ENCODE measurements at regions not wholly inside any gene's neighbourhood (a gene's known extent, or its start where the extent isn't known, plus 50 kb on each side); places are given as distances from the start of the nearest gene placed in this dataset.

DNA sequence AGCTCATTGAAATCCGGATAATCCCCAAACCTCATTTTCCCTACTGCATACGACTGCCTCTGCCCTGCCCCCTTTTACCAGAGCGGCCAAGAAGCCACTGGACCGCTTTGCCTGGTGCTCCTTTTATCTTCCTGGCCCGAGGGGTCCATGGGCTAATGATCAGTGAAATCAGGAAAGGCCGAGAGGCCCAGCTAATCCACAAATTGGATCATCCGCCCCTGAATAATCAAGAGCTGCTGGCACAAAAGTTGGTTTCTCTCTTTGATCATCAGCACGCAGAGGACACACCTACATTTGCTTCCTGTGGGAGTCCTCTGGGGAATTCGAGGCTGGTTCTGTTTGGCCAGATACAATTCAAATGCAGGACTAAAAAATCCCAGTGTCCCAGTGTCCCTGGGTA is 144.5 kb downstream of the INSIG2 start:
- H3K27ac ChIP-seq (ENCODE audit: low read depth, low read length): no peak overlapping the region

GRCh38 chr2:118232391-118232790 is 144.1 kb downstream of the INSIG2 start:
- Histone ChIP-seq H3K9me3 (ENCODE audit: control insufficient read depth in 1 of 2, low read length in 2 of 2) (no peaks in the 10 kb centered on the region), H3K4me3 (ENCODE audit: low read depth in 1 of 2, low read length in 2 of 2) (no peak overlapping the region), H3K27me3 (ENCODE audit: control insufficient read depth in 1 of 2, insufficient read depth in 2 of 2, low read length in 2 of 2) (peaks cover 5 to 18% of the 10 kb centered on the region in 2 donors), H3K4me1 (ENCODE audit: control insufficient read depth in 1 of 2, insufficient read depth in 2 of 2, low read length in 2 of 2) (no peaks in the 10 kb centered on the region), H3K27ac (ENCODE audit: low read depth, low read length) (no peak overlapping the region), H3K9ac (ENCODE audit: low read depth in 1 of 2, low read length in 2 of 2) (no peak overlapping the region), H3K36me3 (ENCODE audit: control insufficient read depth in 1 of 2, insufficient read depth in 2 of 2, low read length in 2 of 2) (no peaks in the 10 kb centered on the region)

More for the DNA sequence above, 144.5 kb downstream of the INSIG2 start:
- H3K27me3 ChIP-seq (ENCODE audit: control insufficient read depth in 1 of 2, insufficient read depth in 2 of 2, low read length in 2 of 2): peaks cover 7 to 18% of the 10 kb centered on the region in 2 donors
- no peaks in the 10 kb centered on the region for H3K4me1 ChIP-seq (ENCODE audit: control insufficient read depth in 1 of 2, insufficient read depth in 2 of 2, low read length in 2 of 2)
- no peaks in the 10 kb centered on the region for H3K9me3 ChIP-seq (ENCODE audit: control insufficient read depth in 1 of 2, low read length in 2 of 2)
- no peak overlapping the region for H3K9ac ChIP-seq (ENCODE audit: low read depth in 1 of 2, low read length in 2 of 2)
- H3K36me3 ChIP-seq (ENCODE audit: control insufficient read depth in 1 of 2, insufficient read depth in 2 of 2, low read length in 2 of 2): no peaks in the 10 kb centered on the region
- no peak overlapping the region for H3K4me3 ChIP-seq (ENCODE audit: low read depth in 1 of 2, low read length in 2 of 2)

DNA sequence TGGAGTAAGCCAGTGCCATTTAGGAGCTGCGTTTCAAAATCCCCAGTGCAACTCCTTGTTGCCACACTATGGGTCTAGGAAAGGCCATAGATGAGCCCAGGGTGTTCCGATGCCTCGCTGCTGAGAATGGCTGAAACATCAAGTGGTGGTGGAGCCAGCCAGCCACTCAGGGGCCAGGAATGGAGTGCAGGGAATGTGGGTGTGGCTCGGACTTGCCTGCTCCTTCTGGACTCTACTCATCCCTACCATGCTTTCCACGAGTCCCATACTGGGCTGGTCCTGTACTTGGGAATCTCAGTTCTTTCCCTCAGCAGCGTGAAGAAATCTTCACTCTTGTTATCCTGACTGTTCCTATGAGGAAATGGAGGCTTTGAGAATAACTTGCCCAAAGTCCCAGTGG is 143.5 kb downstream of the INSIG2 start:
- Histone ChIP-seq H3K27ac (ENCODE audit: low read depth, low read length) (no peak overlapping the region), H3K9me3 (ENCODE audit: control insufficient read depth in 1 of 2, low read length in 2 of 2) (no peaks in the 10 kb centered on the region), H3K36me3 (ENCODE audit: control insufficient read depth in 1 of 2, insufficient read depth in 2 of 2, low read length in 2 of 2) (no peaks in the 10 kb centered on the region), H3K9ac (ENCODE audit: low read depth in 1 of 2, low read length in 2 of 2) (no peak overlapping the region), H3K4me1 (ENCODE audit: control insufficient read depth in 1 of 2, insufficient read depth in 2 of 2, low read length in 2 of 2) (no peaks in the 10 kb centered on the region), H3K27me3 (ENCODE audit: control insufficient read depth in 1 of 2, insufficient read depth in 2 of 2, low read length in 2 of 2) (peaks cover 2 to 15% of the 10 kb centered on the region in 2 donors), H3K4me3 (ENCODE audit: low read depth in 1 of 2, low read length in 2 of 2) (no peak overlapping the region)

DNA sequence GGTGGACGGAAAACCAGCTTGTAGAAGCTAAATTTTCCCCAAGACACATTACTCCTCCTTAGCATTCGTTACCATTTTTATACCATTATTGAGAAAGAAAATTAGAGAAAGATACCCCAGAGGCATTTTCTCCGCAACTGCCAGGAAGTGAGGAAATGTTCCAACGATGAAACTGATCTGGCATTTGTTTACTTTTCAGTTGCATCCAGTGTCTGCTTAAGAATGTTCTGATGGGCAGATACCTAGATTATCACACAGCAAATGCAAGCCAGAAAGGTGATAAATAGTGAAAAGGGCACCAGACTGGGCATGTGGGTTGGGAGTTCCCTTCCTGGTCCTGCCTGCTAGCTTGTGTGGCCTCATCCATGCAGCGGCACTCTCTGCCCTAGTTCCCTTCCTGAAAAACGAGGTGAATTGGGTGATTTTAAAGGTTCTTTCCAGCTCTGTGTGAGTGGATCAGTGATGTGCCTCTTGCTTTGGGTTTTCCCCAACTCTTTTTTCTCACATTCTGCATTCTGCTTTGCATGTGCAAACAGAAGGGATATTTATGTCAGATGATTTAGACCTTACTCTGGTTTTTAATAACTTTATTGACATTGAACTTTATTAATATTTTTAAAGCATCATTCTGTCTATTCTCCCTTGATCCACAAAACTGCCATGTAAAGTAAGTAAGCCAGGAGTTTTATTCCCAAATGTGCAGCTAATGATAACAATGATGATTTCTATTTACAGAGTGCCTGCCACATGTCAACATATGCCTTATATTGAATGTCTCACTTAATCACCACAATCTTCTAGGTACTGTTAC is 139.6 kb downstream of the INSIG2 start:
- Histone ChIP-seq H3K4me1 (ENCODE audit: control insufficient read depth in 1 of 2, insufficient read depth in 2 of 2, low read length in 2 of 2) (peaks cover 6 to 8% of the 10 kb centered on the region in 2 donors), H3K4me3 (ENCODE audit: low read depth in 1 of 2, low read length in 2 of 2) (no peak overlapping the region), H3K9ac (ENCODE audit: low read depth in 1 of 2, low read length in 2 of 2) (no peak overlapping the region), H3K27me3 (ENCODE audit: control insufficient read depth in 1 of 2, insufficient read depth in 2 of 2, low read length in 2 of 2) (peaks cover 33 to 46% of the 10 kb centered on the region in 2 donors), H3K9me3 (ENCODE audit: control insufficient read depth in 1 of 2, low read length in 2 of 2) (no peaks in the 10 kb centered on the region), H3K36me3 (ENCODE audit: control insufficient read depth in 1 of 2, insufficient read depth in 2 of 2, low read length in 2 of 2) (no peaks in the 10 kb centered on the region), H3K27ac (ENCODE audit: low read depth, low read length) (no peak overlapping the region)

GRCh38 chr2:118225666-118226065 is 137.4 kb downstream of the INSIG2 start:
- H3K9me3 ChIP-seq (ENCODE audit: control insufficient read depth in 1 of 2, low read length in 2 of 2): no peaks in the 10 kb centered on the region
- H3K4me1 ChIP-seq (ENCODE audit: control insufficient read depth in 1 of 2, insufficient read depth in 2 of 2, low read length in 2 of 2): peaks cover 6 to 8% of the 10 kb centered on the region in 2 donors
- H3K27ac ChIP-seq (ENCODE audit: low read depth, low read length): no peak overlapping the region
- no peaks in the 10 kb centered on the region for H3K36me3 ChIP-seq (ENCODE audit: control insufficient read depth in 1 of 2, insufficient read depth in 2 of 2, low read length in 2 of 2)
- H3K4me3 ChIP-seq (ENCODE audit: low read depth in 1 of 2, low read length in 2 of 2): no peak overlapping the region
- no peak overlapping the region for H3K9ac ChIP-seq (ENCODE audit: low read depth in 1 of 2, low read length in 2 of 2)
- peaks cover 53 to 60% of the 10 kb centered on the region in 2 donors for H3K27me3 ChIP-seq (ENCODE audit: control insufficient read depth in 1 of 2, insufficient read depth in 2 of 2, low read length in 2 of 2)

GRCh38 chr2:118224895-118225311 is 136.6 kb downstream of the INSIG2 start:
- Histone ChIP-seq H3K36me3 (ENCODE audit: control insufficient read depth in 1 of 2, insufficient read depth in 2 of 2, low read length in 2 of 2) (no peaks in the 10 kb centered on the region), H3K4me1 (ENCODE audit: control insufficient read depth in 1 of 2, insufficient read depth in 2 of 2, low read length in 2 of 2) (peaks cover 6 to 8% of the 10 kb centered on the region in 2 donors), H3K9ac (ENCODE audit: low read depth in 1 of 2, low read length in 2 of 2) (no peak overlapping the region), H3K27ac (ENCODE audit: low read depth, low read length) (no peak overlapping the region), H3K9me3 (ENCODE audit: control insufficient read depth in 1 of 2, low read length in 2 of 2) (no peaks in the 10 kb centered on the region), H3K4me3 (ENCODE audit: low read depth in 1 of 2, low read length in 2 of 2) (peak overlapping the region in 1 of 2 donors; percentile 69), H3K27me3 (ENCODE audit: control insufficient read depth in 1 of 2, insufficient read depth in 2 of 2, low read length in 2 of 2) (peaks cover 58 to 63% of the 10 kb centered on the region in 2 donors)

GRCh38 chr2:118223992-118224894 is 136.0 kb downstream of the INSIG2 start:
- Histone ChIP-seq H3K36me3 (ENCODE audit: control insufficient read depth in 1 of 2, insufficient read depth in 2 of 2, low read length in 2 of 2) (no peaks in the 10 kb centered on the region), H3K27me3 (ENCODE audit: control insufficient read depth in 1 of 2, insufficient read depth in 2 of 2, low read length in 2 of 2) (peaks cover 58 to 68% of the 10 kb centered on the region in 2 donors), H3K27ac (ENCODE audit: low read depth, low read length) (no peak overlapping the region), H3K4me3 (ENCODE audit: low read depth in 1 of 2, low read length in 2 of 2) (peak overlapping the region; percentile 69 to 70), H3K4me1 (ENCODE audit: control insufficient read depth in 1 of 2, insufficient read depth in 2 of 2, low read length in 2 of 2) (peaks cover 6 to 8% of the 10 kb centered on the region in 2 donors), H3K9ac (ENCODE audit: low read depth in 1 of 2, low read length in 2 of 2) (no peak overlapping the region), H3K9me3 (ENCODE audit: control insufficient read depth in 1 of 2, low read length in 2 of 2) (no peaks in the 10 kb centered on the region)

DNA sequence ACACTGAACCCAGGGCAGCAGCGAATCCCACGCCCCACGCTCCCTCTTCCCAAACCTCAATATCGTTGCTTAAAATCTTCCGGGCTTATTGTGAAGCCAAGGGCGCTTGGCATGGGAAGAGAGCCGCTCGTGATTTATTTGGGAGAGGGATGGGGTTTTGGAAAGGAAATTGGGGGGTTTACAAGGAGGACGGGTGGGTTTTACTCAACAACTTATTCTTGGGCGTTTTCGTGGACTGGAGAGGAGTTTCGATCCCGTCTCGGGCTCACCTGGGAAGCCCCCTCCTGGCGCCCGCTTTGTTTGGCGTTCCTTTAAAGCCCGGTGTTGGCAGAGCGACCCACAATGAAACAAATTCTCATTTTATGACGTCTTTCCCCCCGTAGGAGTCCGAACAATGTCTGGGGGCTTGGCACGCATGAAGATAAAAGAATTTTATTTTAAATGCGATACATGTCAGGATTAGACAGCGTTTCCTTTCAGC is 135.3 kb downstream of the INSIG2 start:
- Histone ChIP-seq H3K9me3 (ENCODE audit: control insufficient read depth in 1 of 2, low read length in 2 of 2) (no peaks in the 10 kb centered on the region), H3K27ac (ENCODE audit: low read depth, low read length) (no peak overlapping the region), H3K27me3 (ENCODE audit: control insufficient read depth in 1 of 2, insufficient read depth in 2 of 2, low read length in 2 of 2) (peaks cover 58 to 67% of the 10 kb centered on the region in 2 donors), H3K4me1 (ENCODE audit: control insufficient read depth in 1 of 2, insufficient read depth in 2 of 2, low read length in 2 of 2) (peaks cover 6 to 8% of the 10 kb centered on the region in 2 donors), H3K9ac (ENCODE audit: low read depth in 1 of 2, low read length in 2 of 2) (no peak overlapping the region), H3K36me3 (ENCODE audit: control insufficient read depth in 1 of 2, insufficient read depth in 2 of 2, low read length in 2 of 2) (no peaks in the 10 kb centered on the region), H3K4me3 (ENCODE audit: low read depth in 1 of 2, low read length in 2 of 2) (peak overlapping the region; percentile 69 to 70)

DNA sequence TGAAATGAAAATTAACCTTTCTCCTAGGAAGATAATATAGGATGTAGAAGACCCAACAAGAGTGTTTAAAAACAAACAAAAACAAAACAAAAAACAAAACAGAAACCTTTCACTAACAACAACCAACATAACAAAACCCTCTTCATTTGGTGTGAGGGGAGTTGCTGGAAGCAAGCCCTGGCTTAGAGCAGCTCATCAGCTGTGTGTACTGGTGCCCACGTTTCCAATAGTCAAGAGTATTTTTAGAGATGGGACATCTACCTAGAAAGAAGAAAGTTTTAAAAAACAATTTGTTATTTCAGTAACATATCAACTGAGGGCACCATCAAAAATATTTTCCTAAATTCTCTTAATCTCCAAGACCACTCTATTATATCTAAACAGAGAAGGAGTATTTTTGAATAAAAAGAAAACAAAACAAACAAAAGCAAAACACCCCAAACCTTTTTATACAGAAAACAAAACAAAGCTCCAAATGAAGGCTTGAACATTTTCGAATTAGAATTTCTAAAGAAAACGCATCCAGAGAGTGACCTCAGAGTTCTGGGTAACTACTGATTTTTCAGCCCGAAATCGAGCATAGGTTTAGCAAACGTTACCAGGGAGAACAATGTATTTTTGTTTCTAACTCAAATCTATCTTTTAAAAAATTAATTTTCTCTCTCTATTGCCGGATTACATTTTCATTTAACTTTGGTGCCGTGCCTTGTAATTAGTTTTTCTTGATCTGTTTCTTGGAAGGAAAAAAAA is 134.6 kb downstream of the INSIG2 start:
- Histone ChIP-seq H3K4me1 (ENCODE audit: control insufficient read depth in 1 of 2, insufficient read depth in 2 of 2, low read length in 2 of 2) (peaks cover 6 to 8% of the 10 kb centered on the region in 2 donors), H3K27ac (ENCODE audit: low read depth, low read length) (no peak overlapping the region), H3K36me3 (ENCODE audit: control insufficient read depth in 1 of 2, insufficient read depth in 2 of 2, low read length in 2 of 2) (no peaks in the 10 kb centered on the region), H3K4me3 (ENCODE audit: low read depth in 1 of 2, low read length in 2 of 2) (no peak overlapping the region), H3K27me3 (ENCODE audit: control insufficient read depth in 1 of 2, insufficient read depth in 2 of 2, low read length in 2 of 2) (peaks cover 58 to 63% of the 10 kb centered on the region in 2 donors), H3K9ac (ENCODE audit: low read depth in 1 of 2, low read length in 2 of 2) (no peak overlapping the region), H3K9me3 (ENCODE audit: control insufficient read depth in 1 of 2, low read length in 2 of 2) (no peaks in the 10 kb centered on the region)
